NOMO-1 (cell line): ENCODE measurements at regions not wholly inside any gene's neighbourhood (a gene's known extent, or its start where the extent isn't known, plus 50 kb on each side); places are given as distances from the start of the nearest gene placed in this dataset.

Experiments used
- DNase-seq, 2 experiments: peaks; one replicate each; lab custom pipeline; 2025; ENCODE audit not compliant: unreplicated experiment in 2 of 2; lab: John Stamatoyannopoulos, UW

- no peak for DNase-seq
Measured at GRCh38 chr2:221258464-221258863, 313.6 kb downstream of the EPHA4 start.

DNA sequence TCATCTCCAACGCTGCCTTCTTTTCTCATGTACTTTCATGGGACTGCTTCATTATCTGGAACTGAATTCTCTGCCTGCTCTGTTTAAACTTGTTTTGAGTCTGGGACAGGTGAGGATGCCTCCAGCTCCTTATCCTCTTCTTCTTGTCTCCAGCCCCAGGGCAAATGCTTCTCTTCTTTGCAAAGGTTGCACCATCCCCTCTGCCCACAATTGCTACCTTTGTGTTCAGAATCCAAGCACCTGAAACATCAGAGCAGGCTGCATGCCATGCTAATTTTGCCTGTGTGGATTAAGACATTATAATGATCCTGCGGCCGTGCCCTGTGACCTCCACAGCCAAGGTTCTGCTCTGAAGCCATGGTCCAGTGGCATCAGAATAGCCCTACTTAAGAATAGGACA is 309.5 kb downstream of the EPHA4 start:
- DNase-seq: no peak

GRCh38 chr2:221263573-221263972 is 308.5 kb downstream of the EPHA4 start:
- no peak for DNase-seq

DNA sequence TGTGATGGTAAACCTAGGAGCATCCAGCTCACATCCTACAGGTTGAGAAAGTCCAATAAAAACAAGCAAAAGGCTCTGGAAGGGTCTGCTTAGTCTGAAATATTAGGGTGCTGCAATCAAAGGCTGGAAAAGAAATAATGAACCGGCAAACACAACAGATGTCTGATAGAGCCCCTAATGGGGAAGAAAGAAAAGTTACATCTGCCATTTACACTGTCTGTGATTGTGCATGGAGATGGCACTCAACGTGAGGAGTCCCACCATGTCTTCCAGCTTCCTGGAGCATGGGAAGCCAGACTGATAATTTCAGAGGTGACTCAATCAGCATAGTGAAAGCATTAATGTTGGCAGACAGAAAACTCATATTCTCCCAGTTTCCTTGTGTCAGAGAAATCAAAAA is 307.8 kb downstream of the EPHA4 start:
- DNase-seq: no peak

- DNase-seq: no peak
Measured at GRCh38 chr2:221267773-221268425, 304.2 kb downstream of the EPHA4 start.

DNA sequence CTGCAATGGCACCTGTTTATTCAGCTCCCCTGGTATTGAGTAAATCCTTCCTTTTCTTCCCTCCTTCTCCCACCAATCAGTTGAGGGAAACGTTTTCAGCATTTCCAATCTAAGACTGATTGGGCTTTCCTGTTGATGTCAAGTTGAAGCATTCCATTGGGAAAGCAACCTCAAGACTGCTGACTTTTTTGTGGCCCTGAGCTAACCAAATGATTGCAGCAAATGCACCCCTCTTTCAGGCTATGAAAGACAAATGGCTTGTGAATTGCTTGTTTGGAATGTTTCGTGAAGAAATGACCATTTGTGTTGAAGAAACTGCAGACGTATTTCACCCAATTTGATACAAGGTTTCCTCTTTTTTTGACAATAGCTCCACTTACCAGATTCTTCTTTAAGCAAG is 303.5 kb downstream of the EPHA4 start:
- DNase-seq: no peak

DNA sequence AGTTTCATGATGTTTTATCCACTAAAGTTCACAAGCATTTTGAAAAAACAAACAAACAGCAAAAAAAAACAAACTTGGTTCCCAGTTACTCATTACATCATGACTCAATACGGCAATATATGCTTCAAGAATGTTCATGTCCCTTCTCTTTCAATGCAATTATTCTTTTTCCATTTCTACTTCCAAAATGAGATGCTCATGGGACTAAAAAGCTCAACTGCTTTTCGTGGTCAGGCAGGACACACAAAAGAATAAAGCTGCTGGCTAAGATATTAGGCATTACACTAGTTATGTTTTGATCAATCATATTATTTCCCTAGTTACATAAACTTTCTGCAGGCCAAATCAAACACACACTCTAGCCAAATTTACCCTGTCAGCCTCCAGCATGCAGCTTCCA is 301.3 kb downstream of the EPHA4 start:
- no peak for DNase-seq

DNA sequence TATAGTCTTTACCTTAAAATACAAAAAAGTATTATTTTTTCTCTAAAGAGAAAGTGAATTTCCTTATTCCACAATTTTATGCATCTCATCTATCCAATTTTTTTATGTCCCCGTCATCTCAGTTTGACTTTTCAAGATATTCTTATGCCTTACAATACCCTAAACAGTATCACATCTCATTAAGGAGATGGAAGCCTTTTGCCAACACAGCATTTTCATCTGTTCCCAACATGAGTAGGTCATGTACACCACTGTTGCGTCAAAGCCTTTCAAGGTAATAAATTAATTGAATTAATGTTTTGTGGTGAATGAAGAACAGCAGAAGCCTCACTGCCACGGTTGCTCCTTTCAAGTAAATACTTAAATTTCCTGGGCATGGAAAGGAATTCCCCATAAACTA is 299.4 kb downstream of the EPHA4 start:
- no peak for DNase-seq

DNA sequence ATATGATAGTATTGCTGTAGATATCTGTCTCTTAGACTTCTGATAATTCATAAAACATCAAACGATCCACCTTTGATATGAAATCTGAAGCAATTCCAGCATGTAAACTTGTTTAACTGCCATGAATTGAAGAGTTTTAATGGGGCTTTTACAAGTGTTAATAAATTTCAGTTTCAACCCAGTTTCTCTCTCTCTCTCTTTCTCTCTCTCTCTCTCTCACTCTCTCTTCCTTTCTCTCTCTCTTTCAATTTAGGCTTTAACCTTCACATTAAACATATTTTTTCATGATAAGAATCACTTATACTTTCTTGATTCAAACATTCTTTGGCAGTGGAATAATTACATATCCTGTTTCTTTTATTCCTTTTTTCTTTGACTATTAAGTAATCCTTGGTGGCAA is 296.1 kb downstream of the EPHA4 start:
- DNase-seq: no peak

GRCh38 chr2:221276601-221277000 is 295.5 kb downstream of the EPHA4 start:
- DNase-seq: no peak

- DNase-seq: no peak
Measured at GRCh38 chr2:221282386-221282785, 289.7 kb downstream of the EPHA4 start.

- peak in 1 of 2 experiments; percentile 20 for DNase-seq
Measured at GRCh38 chr2:221283896-221284545, 288.1 kb downstream of the EPHA4 start.

DNA sequence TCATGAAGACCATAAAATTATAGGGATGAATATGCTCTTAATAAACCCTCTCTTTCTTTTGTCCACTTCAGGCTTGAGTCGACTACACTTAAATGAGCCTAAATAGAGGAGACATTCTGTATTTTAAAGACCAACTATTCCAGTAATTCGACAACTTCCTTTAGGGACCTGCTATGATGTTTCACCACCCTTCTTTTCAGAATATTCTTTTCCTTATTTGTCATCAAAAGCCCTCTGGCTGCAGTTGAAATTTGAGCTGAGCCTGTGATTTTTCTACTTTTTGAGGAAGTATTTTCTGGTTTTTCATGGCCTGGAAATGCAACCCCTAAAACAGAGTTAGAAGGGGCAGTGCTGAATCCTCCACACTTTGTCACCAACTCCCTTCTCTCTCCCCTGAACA is 287.0 kb downstream of the EPHA4 start:
- no peak for DNase-seq

- no peak for DNase-seq
Measured at GRCh38 chr2:221286406-221286805, 285.7 kb downstream of the EPHA4 start.

- no peak for DNase-seq
Measured at GRCh38 chr2:221289389-221289788, 282.7 kb downstream of the EPHA4 start.

DNA sequence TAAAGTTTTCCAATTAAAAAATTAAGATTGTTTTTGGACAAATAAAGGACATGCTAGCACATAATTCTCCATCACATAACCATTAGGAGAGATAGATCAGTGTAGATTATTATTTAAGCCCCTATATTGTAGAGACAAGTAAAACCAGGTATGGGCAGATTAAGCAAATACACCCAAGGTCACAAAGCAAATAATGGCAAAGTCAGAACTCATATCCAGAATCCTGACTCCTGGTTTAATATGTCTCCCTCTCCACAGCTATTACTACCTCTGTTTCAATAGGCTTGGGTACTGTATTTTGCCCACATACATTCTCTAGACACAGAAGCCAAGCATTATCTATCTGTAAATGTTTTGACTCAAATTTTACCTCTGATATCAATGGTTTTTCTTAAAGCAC is 282.3 kb downstream of the EPHA4 start:
- no peak for DNase-seq

- no peak for DNase-seq
Measured at GRCh38 chr2:221293949-221294742, 278.0 kb downstream of the EPHA4 start.

DNA sequence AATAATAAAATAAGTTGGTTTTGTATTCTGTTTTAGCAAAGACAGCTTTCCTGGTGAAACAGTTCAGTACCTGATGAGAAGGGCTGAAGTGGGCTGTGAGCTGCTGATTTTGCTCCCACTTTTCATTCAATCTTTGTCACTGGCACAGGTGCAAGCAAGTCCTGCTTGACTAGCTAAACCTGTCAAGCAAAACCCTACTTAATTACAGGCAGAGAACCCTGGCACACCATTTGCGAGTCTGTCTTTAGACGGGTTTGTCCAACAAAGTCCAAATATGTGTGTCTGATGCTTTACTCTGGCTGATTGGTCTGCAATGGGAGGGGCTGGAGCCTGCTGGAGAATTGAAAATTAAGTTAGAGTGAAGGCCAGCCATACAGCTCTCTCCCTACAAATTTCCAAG is 267.2 kb downstream of the EPHA4 start:
- no peak for DNase-seq

DNA sequence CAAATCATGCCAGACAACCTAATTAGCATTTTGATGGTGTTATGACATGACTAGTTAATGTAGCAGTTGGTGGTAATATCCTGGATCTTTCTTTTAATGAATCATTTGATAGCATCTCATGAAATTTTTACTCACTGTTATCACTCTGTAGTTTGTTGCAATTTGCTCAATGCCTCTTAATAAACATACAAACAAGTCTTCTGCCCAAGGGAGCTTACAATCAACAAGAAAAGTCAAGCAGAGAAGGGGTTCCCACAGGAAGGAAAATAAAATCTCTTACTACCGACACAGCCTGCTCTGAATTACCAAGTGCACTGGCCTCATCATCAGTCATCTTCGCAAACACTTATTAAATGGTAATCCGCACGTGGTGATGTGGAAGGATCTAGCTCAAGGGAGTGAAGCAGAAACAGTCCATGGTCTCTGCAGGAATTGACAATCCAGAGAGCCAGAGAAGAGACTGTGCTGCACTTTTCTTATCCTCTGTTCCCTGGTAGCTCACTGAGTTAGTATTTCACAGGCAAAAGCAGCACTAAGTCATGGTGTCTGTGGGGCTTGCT is 263.5 kb downstream of the EPHA4 start:
- DNase-seq: no peak

DNA sequence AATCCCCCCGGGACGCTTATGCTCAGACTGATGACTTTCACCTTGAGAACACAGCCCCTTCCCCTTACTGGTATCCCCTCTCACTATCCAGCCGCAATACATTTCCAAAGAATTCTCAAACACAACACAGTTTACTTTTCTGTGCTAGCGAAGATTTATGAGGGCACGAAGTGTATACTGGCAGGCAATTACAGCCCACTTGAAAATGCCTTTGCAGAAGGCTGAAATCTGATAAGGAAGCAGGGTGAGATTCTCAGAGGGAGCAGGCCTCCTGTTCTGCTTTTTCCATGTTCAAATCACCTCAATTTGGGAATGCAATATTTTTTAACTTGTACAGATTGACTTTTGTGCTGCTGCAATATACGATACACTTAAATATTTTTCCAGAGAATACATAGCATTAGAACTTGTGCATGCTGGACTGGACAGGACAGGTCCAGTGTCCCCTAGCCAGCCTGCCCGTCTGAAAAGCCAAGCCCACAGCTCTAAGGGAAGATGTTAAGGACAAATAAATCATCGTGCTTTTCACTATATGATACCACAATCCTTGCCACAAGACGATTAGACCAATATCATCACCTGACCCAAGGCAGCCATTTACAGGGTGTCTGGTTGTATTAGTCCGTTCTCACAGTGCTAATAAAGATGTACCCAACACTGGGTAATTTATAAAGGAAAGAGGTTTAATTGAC is 262.1 kb downstream of the EPHA4 start:
- no peak for DNase-seq

GRCh38 chr2:221310730-221311129 is 261.4 kb downstream of the EPHA4 start:
- no peak for DNase-seq
